Stimulated activated CD8-positive, alpha-beta memory T cell treated with anti-CD3 and anti-CD28 coated beads, Interleukin-12 subunit alpha, Interleukin-12 subunit beta, amount 100 ng/mL, for 1 hour (primary cell): ENCODE measurements at regions not wholly inside any gene's neighbourhood (a gene's known extent, or its start where the extent isn't known, plus 50 kb on each side); places are given as distances from the start of the nearest gene placed in this dataset.

ENCODE experiments used
- DNase-seq: peaks from one replicate; pipeline ENCODE4 v3.0.0-alpha.2; 2020; ENCODE audit warnings: low read depth

- DNase-seq, result no peak
These were observed 2084.4 kb upstream of the PIK3C3 start for GRCh38 chr18:39870591-39870990.

DNA sequence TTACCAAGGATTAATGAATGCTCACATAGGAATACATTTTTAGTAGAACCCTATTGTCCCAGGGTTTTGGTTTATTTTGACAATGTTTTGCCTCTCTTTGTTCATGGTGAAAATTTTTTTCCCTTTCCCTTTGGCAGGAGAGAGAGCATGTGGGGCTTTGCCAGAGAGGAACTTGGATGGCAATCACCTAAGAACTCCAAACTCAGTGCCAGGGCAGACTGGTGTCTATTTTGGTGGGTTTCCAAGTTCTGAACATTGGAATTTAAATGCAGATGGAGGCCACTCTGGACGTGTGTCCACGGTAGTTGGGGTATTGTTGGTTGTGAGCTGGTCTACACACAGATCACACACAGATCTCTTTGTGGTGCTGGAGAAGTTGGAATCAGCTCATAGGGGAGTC is 2091.1 kb upstream of the PIK3C3 start:
- no peak for DNase-seq

DNA sequence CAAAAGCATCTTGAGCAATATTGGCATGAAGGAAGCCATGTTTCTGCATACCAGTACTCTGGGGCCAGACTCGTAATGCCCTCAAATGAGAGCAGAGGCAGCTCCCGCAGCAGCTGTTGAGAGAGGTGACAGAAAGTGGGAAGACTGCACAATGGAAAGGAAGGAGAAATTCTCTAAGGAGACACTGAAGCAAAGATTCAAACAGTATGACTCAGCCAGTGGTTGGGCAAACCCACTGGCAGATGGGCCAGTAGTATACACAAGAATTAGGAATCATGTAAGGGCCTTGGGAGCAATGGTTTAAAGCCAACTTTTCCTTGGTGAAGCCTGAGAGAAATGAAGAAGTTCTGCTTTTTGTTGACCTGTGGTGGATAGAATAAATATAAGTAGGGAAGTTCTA is 2092.7 kb upstream of the PIK3C3 start:
- DNase-seq, result no peak

GRCh38 chr18:39854291-39854690 is 2100.7 kb upstream of the PIK3C3 start:
- DNase-seq, result no peak

DNA sequence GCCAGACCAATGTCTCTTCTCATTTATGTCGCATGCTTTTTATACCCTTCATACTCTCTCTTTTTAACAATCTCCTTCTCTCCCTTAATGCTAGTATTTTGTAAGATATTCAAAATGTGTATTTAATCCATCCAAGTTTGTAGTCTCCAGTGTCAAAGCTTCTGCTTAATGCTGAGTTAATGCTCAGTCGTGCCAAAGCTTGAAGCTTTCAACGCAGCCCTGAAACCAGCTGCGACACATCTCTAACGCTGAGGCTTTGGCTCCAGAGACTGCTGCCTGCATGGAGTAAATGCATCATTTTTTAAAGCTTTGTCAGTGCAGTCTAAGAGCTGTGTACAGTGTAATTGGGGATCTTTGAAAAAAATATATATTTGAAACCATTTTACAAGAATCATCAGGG is 2108.8 kb upstream of the PIK3C3 start:
- DNase-seq, result no peak

GRCh38 chr18:39845631-39846030 is 2109.4 kb upstream of the PIK3C3 start:
- DNase-seq, result no peak

GRCh38 chr18:39845106-39845505 is 2109.9 kb upstream of the PIK3C3 start:
- no peak for DNase-seq

GRCh38 chr18:39843546-39843945 is 2111.5 kb upstream of the PIK3C3 start:
- no peak for DNase-seq

DNA sequence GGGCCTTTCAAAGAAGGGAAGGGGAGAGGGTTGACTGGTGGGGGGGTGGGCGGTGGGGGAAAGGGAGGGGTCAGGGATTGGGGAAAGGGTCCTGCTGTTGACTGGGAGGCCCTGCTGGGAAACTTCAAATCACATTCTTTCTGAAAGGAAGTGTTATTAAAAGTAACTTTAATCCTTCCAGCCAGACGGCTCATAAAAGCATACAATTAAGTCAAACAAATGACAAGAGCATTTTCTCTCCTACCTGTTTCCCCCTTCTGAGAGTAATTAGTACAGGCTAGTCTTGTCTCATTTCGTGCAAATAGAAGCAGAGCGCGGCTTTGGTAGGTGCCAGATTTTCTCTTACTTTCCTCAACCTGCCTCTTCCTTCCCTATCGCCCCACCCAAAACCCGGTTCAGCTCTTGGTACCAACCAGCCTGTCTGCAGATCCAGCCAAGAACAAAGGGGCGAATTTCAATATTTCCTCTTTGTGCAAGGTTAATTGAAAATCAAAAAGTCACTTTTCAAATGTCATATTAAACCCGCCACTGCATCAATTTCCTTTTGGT is 2112.6 kb upstream of the PIK3C3 start:
- DNase-seq, result no peak

DNA sequence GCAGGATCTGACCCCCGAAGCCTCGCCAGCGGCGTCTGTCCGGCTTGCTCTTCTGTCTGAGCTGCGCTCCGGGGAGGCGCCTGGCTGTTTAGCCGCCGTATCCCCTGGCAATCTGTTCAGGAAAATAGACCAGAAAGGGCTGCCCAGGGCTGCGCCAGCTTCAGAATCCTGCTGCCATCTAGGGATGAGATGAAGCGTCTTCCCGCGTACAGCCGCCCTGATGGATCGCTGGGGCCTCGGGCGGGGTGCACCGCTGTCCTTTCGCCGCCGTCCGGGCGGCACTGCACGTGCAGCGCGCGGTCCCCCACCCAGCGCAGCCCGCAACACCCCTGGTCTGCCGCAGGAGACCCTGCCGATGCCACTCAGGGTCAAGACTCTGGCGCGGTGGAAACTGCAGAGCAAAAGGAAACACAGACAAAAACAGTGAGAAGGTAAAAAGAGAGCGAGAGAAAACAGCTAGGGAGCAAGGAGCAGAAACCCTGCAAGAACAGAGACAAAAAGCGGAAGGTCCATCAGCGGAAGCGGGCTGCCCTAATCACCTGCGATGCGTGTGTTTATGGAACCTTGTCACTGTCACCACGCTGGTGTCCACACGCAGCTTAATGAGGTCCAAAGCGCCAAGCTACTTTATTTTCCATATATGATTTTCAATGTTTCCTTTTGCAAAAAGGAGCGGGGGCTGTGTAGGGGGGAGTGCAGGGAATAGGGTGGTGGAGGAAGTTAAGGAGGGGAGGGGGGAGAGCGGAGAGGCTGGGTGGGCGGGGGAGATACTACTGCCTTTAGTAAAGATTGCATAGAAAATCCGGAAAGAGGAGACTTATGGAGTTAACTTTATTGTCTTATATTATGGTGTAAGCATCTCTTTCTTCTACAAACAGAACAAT is 2113.3 kb upstream of the PIK3C3 start:
- DNase-seq, result no peak

DNA sequence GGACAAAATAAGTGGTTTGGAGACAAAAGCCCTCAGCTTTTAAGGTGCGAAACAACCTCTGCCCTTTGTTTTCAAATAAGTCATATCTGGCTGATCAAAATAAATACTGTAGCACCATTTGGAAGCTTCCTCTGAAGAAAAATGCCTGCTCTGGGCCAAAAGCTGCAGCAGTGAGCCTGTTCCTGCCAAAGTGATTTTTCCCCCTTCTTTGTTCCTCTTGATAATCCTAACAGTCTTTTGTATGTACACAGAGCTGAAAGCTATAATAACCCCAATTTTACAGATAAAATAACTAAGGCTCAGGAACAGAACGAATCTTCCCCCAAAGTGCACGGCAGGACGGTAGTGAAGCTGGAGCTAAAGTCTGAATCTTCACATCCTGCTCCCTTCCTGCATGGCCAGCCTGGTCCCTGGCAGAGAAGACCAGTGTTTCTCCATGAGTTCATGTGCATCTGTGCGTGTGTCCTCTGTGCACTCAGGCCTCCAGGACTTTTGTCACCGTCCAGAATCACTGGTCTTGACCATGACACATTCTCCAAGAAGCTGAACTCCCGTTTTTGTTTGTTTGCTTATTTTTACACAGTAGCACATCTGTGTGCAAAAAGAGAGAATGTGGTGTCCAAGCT is 2114.1 kb upstream of the PIK3C3 start:
- no peak for DNase-seq

- DNase-seq, result no peak
These were observed 2114.6 kb upstream of the PIK3C3 start for GRCh38 chr18:39840406-39840805.

GRCh38 chr18:39839782-39840181 is 2115.3 kb upstream of the PIK3C3 start:
- DNase-seq, result no peak

DNA sequence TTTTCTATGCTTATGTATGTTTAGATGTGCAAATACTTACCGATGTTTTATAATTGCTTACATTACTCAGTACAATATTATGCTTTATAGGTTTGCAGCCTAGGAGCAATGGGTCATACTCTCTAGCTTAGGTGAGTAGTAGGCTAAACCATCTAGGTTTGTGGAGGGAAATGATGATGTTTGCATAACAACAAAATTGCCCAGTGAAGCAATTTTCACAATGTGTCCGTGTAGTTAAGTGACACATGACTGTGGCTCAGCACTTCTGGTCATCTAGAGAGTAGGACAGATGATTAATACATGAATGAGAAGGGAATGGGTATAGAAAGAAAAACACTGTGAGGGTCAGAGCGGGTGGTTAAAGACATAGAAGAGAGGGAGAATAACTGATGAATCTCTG is 2116.2 kb upstream of the PIK3C3 start:
- DNase-seq, result no peak

DNA sequence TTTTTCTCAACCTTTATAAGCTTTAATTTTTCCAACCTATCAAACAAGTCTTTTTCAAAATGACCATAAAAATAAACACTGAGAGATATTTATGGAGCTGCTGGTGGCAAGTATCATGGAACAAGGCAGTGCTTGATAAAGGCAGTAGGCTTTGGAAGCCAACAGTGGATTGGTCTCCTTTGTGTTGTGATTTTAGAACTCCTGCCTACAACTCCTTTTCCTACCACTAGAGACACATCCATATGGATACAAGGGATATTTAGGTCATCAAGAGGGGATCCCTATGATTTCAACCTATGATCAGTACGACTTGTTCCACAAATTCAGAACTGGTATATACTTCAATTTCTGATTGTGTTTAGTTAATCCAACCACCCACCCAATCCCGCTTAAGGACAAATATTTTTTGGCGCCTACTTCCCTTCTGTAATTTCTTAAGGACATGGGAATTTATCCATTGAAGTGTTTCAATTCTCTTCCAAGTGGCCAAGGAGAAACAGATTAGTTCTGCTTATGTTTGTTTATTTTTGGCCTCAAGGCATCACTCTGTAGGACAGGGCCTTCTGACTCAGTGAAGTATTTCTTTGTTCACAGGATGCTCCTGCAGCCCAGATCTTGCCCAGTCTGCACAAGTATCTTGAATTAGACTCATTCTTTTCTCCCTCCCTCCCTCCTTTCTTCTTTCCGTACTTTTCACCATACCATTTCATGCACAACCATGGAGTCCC is 2119.6 kb upstream of the PIK3C3 start:
- DNase-seq, result no peak

- no peak for DNase-seq
These were observed 2120.4 kb upstream of the PIK3C3 start for GRCh38 chr18:39834636-39835035.

GRCh38 chr18:39825485-39826150 is 2129.4 kb upstream of the PIK3C3 start:
- no peak for DNase-seq

DNA sequence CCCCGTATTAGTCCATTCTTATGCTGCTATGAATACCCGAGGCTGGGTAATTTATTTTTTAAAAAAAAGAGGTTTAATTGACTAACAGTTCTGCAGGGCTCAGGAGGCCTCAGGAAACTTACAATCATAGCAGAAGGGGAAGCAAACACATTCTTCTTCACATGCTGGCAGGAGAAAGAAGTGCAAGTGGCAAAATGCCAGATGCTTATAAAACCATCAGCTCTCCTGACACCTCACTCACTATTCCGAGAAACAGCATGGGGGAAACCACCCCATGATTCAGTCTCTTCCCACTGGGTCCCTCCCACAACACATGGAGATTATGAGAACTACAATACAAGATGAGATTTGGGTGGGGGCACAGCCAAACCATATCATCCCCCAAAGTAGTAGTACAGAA is 2148.5 kb upstream of the PIK3C3 start:
- no peak for DNase-seq

- DNase-seq, result no peak
These were observed 2149.8 kb upstream of the PIK3C3 start for GRCh38 chr18:39805218-39805617.

DNA sequence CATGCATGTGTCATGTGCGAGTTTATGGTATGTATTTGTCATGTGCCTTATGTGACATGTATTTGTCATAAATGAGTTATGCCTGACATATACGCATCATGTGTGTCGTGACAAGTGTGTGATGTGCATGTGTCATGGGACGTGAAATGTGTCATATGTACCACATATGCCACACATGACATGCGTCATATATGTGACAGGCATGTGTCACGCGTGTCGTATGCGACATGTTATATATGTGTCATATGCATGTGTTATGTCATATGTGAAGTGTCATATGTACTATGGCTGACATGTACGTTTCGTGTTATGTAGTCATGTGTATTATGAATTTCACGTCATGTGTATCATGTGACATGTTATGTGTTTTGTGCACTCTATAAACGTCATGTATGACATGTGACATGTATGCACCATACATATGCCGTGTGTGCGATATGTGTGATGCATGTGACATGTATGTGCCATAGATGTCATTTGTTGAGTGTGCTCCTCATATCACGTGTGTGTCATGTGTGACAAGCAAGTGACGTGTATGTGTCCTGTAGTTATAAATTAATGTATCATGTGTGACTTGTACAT is 2152.3 kb upstream of the PIK3C3 start:
- no peak for DNase-seq

DNA sequence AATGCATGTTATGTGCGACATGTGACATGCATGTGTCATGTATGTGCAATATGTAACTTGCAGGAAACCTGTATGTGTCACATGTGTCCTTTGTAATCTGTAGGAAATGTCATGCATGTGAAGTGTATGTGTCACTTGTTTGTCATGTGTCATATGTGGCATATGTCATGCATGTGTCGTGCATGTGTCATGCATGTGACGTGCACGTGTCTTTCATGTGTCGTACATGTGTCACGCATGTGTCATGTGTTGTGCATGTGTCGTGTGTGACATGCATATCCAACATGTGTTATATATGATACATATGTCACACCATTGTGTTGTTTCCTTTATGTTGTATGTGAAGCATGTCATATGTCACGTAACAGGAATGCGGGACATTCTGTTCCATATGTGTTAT is 2153.2 kb upstream of the PIK3C3 start:
- no peak for DNase-seq

- DNase-seq, result no peak
These were observed 2154.0 kb upstream of the PIK3C3 start for GRCh38 chr18:39801010-39801409.
